ENCODE measurements at regions not wholly inside any gene's neighbourhood (a gene's known extent, or its start where the extent isn't known, plus 50 kb on each side); places are given as distances from the start of the nearest gene placed in this dataset.

GRCh38 chr16:59392911-59393310 is 658.8 kb upstream of the GOT2 start:
- Histone ChIP-seq H3K4me2 (ENCODE audit: unreplicated experiment) (no peak overlapping the region), H3K9me2 (ENCODE audit: insufficient read depth) (no peaks in the 10 kb centered on the region), H3K27me3 (replicated peaks; ENCODE audit: insufficient read depth) (no peaks in the 10 kb centered on the region), H3K4me1 (ENCODE audit: insufficient read depth) (no peaks in the 10 kb centered on the region), H4K20me1 (ENCODE audit: insufficient read depth) (no peaks in the 10 kb centered on the region), H3K9me3 (ENCODE audit: low read depth) (no peaks in the 10 kb centered on the region), H2AFZ (no peak overlapping the region), H3K79me2 (ENCODE audit: insufficient read depth) (no peaks in the 10 kb centered on the region), H3K36me3 (ENCODE audit: low read depth) (no peaks in the 10 kb centered on the region), H3K9ac (no peak overlapping the region), H3F3A (ENCODE audit: insufficient read depth) (no peaks in the 10 kb centered on the region), H3K27ac (no peak overlapping the region), H3K4me3 (no peak overlapping the region)
- no peak for DNase-seq
- in situ Hi-C loops (cut with MboI): no loop called here
- WGBS, 2 experiments (ENCODE audit: low coverage in 1 of 2, low lambda C conversion rate in 2 of 2, missing lambda C conversion rate in 2 of 2): 9 to 10% methylated on average over 2 of the region's 2 CpGs
- TF ChIP-seq EZH2 (IDR thresholded peaks at IDR 0.05; ENCODE audit: insufficient read depth, poor library complexity, severe bottlenecking) (no peak), EZH2phosphoT487 (IDR thresholded peaks at IDR 0.05; ENCODE audit: insufficient read depth, low read depth) (no peak)

DNA sequence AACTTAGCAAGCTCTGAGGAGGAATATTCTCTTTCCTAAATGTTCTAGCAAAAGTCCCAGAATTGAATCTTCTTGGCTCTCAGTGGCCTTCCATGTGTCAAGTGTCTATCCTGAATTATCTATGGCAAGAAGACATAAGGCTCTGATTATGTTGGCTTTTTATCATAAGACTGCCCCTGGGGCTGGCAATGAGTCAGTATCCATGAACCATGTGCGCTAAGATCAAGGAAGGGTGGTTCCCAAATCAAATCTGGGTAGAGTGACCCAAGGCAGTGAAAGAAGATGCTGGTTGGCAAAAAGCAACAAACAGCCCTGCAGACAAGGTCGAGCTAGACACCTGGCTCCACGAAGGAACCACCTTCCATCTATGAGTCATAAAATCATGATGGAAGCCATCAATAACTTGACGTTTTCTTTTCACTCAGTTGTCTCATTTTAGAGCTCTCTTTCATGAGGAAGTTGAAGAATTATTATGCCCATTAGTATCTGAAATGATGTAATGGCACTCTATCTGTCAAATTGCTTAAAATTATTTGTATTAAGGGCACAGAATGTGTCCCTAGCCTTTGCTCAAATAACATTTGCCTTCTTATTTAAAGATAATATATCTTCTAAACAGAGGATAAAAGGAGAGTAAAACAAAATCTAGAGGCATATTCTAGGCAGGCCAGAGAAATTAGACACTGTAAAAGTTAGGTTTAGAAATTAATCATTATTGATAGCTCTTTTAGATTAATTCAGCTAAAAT is 657.7 kb upstream of the GOT2 start:
- in situ Hi-C loops (cut with MboI): no loop called here
- H3K4me2 ChIP-seq (ENCODE audit: unreplicated experiment): no peak overlapping the region
- no peaks in the 10 kb centered on the region for H3F3A ChIP-seq (ENCODE audit: insufficient read depth)
- H3K36me3 ChIP-seq (ENCODE audit: low read depth): no peaks in the 10 kb centered on the region
- no peak overlapping the region for H3K9ac ChIP-seq
- no peak overlapping the region for H2AFZ ChIP-seq
- H3K4me3 ChIP-seq: no peak overlapping the region
- H3K27me3 ChIP-seq (replicated peaks; ENCODE audit: insufficient read depth): no peaks in the 10 kb centered on the region
- H3K27ac ChIP-seq: no peak overlapping the region
- no peaks in the 10 kb centered on the region for H3K4me1 ChIP-seq (ENCODE audit: insufficient read depth)
- H3K79me2 ChIP-seq (ENCODE audit: insufficient read depth): no peaks in the 10 kb centered on the region
- 36 to 42% methylated on average over 4 of the region's 4 CpGs for WGBS, 2 experiments (ENCODE audit: low coverage in 1 of 2, low lambda C conversion rate in 2 of 2, missing lambda C conversion rate in 2 of 2)
- H3K9me3 ChIP-seq (ENCODE audit: low read depth): no peaks in the 10 kb centered on the region
- H3K9me2 ChIP-seq (ENCODE audit: insufficient read depth): no peaks in the 10 kb centered on the region
- no peaks in the 10 kb centered on the region for H4K20me1 ChIP-seq (ENCODE audit: insufficient read depth)
- DNase-seq: no peak
- TF ChIP-seq EZH2 (IDR thresholded peaks at IDR 0.05; ENCODE audit: insufficient read depth, poor library complexity, severe bottlenecking) (no peak), EZH2phosphoT487 (IDR thresholded peaks at IDR 0.05; ENCODE audit: insufficient read depth, low read depth) (no peak)

DNA sequence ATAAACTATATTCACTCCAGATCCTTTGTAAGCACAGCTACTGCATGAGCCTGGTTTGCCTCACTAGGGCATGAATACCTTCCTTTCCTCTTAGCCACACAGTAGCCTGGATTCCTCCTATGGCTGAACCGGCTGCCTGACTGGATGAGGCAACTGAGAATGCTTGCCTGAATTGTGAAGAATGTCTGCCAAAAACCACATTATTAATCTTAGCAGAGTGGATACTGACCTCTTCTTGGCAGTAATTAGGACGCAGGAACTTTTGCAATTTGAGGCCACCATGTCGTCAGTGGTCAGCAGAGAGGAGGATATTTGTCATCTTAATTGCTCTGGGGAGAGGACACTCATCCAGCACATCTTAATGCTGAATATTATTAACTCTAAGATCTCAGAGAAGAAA is 651.8 kb upstream of the GOT2 start:
- H3K36me3 ChIP-seq (ENCODE audit: low read depth): no peaks in the 10 kb centered on the region
- no peak for TF ChIP-seq EZH2 (IDR thresholded peaks at IDR 0.05; ENCODE audit: insufficient read depth, poor library complexity, severe bottlenecking)
- TF ChIP-seq EZH2phosphoT487 (IDR thresholded peaks at IDR 0.05; ENCODE audit: insufficient read depth, low read depth): no peak
- in situ Hi-C loops (cut with MboI): no loop called here
- H3K9me3 ChIP-seq (ENCODE audit: low read depth): no peaks in the 10 kb centered on the region
- peak; percentile 65 for DNase-seq
- no peaks in the 10 kb centered on the region for H3K27me3 ChIP-seq (replicated peaks; ENCODE audit: insufficient read depth)
- H3K4me1 ChIP-seq (ENCODE audit: insufficient read depth): peaks cover 5% of the 10 kb centered on the region; the same call in 1 of the 2 replicates
- H3K9ac ChIP-seq: no peak overlapping the region
- no peak overlapping the region for H3K4me2 ChIP-seq (ENCODE audit: unreplicated experiment)
- no peaks in the 10 kb centered on the region for H3K79me2 ChIP-seq (ENCODE audit: insufficient read depth)
- 1 to 3% methylated on average over 3 of the region's 3 CpGs for WGBS, 2 experiments (ENCODE audit: low coverage in 1 of 2, low lambda C conversion rate in 2 of 2, missing lambda C conversion rate in 2 of 2)
- H3F3A ChIP-seq (ENCODE audit: insufficient read depth): no peaks in the 10 kb centered on the region
- no peak overlapping the region for H3K4me3 ChIP-seq
- no peak overlapping the region for H3K27ac ChIP-seq
- no peaks in the 10 kb centered on the region for H4K20me1 ChIP-seq (ENCODE audit: insufficient read depth)
- H2AFZ ChIP-seq: no peak overlapping the region
- no peaks in the 10 kb centered on the region for H3K9me2 ChIP-seq (ENCODE audit: insufficient read depth)

GRCh38 chr16:59385491-59385890 is 651.4 kb upstream of the GOT2 start:
- TF ChIP-seq EZH2 (IDR thresholded peaks at IDR 0.05; ENCODE audit: insufficient read depth, poor library complexity, severe bottlenecking) (no peak), EZH2phosphoT487 (IDR thresholded peaks at IDR 0.05; ENCODE audit: insufficient read depth, low read depth) (no peak)
- no peak overlapping the region for H3K9ac ChIP-seq
- H3K79me2 ChIP-seq (ENCODE audit: insufficient read depth): no peaks in the 10 kb centered on the region
- H3K9me2 ChIP-seq (ENCODE audit: insufficient read depth): no peaks in the 10 kb centered on the region
- H3F3A ChIP-seq (ENCODE audit: insufficient read depth): no peaks in the 10 kb centered on the region
- in situ Hi-C loops (cut with MboI): no loop called here
- no peaks in the 10 kb centered on the region for H3K36me3 ChIP-seq (ENCODE audit: low read depth)
- H2AFZ ChIP-seq: no peak overlapping the region
- peak; percentile 0 for DNase-seq
- no peak overlapping the region for H3K4me3 ChIP-seq
- WGBS, 2 experiments (ENCODE audit: low coverage in 1 of 2, low lambda C conversion rate in 2 of 2, missing lambda C conversion rate in 2 of 2): 19 to 23% methylated on average over 3 of the region's 3 CpGs
- peaks cover 5% of the 10 kb centered on the region; the same call in 1 of the 2 replicates for H3K4me1 ChIP-seq (ENCODE audit: insufficient read depth)
- no peaks in the 10 kb centered on the region for H3K27me3 ChIP-seq (replicated peaks; ENCODE audit: insufficient read depth)
- no peak overlapping the region for H3K27ac ChIP-seq
- H3K4me2 ChIP-seq (ENCODE audit: unreplicated experiment): no peak overlapping the region
- no peaks in the 10 kb centered on the region for H3K9me3 ChIP-seq (ENCODE audit: low read depth)
- H4K20me1 ChIP-seq (ENCODE audit: insufficient read depth): no peaks in the 10 kb centered on the region
